ENCODE measurements at regions not wholly inside any gene's neighbourhood (a gene's known extent, or its start where the extent isn't known, plus 50 kb on each side); places are given as distances from the start of the nearest gene placed in this dataset.

DNA sequence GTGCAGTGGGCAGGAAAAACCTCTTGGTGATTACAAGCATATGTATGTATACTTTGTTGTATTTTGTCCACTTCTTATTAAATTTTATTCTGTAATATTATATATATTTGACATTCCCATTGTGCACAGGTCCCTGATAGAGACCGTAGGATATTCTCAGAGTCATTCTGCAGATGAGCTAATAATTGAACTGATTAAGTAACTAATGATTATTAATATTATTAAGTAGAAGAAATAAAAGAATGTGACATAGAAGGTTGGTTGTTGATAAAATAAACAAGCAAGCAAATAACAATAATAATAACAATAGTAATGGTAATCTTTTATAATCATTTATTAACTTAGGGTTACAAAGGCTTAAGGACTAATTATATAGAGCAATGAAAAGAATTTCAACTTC, 780.6 kb upstream of the ZWINT start:
- H3K36me3 ChIP-seq (replicated peaks in 1 of 2; ENCODE audit: control extremely low read depth in 1 of 2, control insufficient read depth in 1 of 2, extremely low read depth in 1 of 2, insufficient read depth in 2 of 2, low read length in 1 of 2), result no peaks in the 10 kb centered on the region
- Mint-ChIP-seq H3K9me3 (ENCODE audit: insufficient read depth) (peaks cover 2% of the 10 kb centered on the region), H3K27me3 (no peaks in the 10 kb centered on the region), H3K4me1 (no peaks in the 10 kb centered on the region), H3K27ac (no peak overlapping the region), H3K4me3 (no peak overlapping the region)
- H3K9ac ChIP-seq (ENCODE audit: low read length), result no peak overlapping the region
- ChIA-PET POLR2A (no interaction called here), CTCF (no interaction called here)
- intact Hi-C loops (cut with micrococcal nuclease), result no loop called here
- no peak overlapping the region for H3K4me3 ChIP-seq (ENCODE audit: control extremely low read depth in 1 of 5, extremely low read depth in 1 of 5, insufficient read depth in 1 of 5, low read depth in 2 of 5, low read length in 4 of 5)
- ATAC-seq (ENCODE audit: low read depth) (no peak), DNase-seq (no peak)
- H3K9me3 ChIP-seq (ENCODE audit: control extremely low read depth in 1 of 3, control insufficient read depth in 2 of 3, insufficient read depth in 1 of 3, low read length in 2 of 3), result no peaks in the 10 kb centered on the region
- no peak overlapping the region for H3K4me2 ChIP-seq (replicated peaks; ENCODE audit: low read depth, low read length, poor library complexity, severe bottlenecking)
- no peak overlapping the region for H3K27ac ChIP-seq (ENCODE audit: low read length in 2 of 2)
- TF ChIP-seq, protein P1, sequence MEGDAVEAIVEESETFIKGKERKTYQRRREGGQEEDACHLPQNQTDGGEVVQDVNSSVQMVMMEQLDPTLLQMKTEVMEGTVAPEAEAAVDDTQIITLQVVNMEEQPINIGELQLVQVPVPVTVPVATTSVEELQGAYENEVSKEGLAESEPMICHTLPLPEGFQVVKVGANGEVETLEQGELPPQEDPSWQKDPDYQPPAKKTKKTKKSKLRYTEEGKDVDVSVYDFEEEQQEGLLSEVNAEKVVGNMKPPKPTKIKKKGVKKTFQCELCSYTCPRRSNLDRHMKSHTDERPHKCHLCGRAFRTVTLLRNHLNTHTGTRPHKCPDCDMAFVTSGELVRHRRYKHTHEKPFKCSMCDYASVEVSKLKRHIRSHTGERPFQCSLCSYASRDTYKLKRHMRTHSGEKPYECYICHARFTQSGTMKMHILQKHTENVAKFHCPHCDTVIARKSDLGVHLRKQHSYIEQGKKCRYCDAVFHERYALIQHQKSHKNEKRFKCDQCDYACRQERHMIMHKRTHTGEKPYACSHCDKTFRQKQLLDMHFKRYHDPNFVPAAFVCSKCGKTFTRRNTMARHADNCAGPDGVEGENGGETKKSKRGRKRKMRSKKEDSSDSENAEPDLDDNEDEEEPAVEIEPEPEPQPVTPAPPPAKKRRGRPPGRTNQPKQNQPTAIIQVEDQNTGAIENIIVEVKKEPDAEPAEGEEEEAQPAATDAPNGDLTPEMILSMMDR (IDR thresholded peaks at IDR 0.05), result no peak
- no peak for TF ChIP-seq EZH2 (IDR thresholded peaks at IDR 0.05; ENCODE audit: borderline replicate concordance, insufficient read depth, low read depth, low read length, poor library complexity, severe bottlenecking)
- H3K79me2 ChIP-seq (ENCODE audit: control insufficient read depth, insufficient read depth, low read length), result no peaks in the 10 kb centered on the region
- no peaks in the 10 kb centered on the region for H3K27me3 ChIP-seq (replicated peaks in 1 of 4; ENCODE audit: control extremely low read depth in 1 of 4, control insufficient read depth in 3 of 4, insufficient read depth in 4 of 4, low read length in 3 of 4)
- no peak overlapping the region for H2AFZ ChIP-seq (ENCODE audit: insufficient read depth, low read depth, low read length, poor library complexity, severe bottlenecking)
- no peaks in the 10 kb centered on the region for H3K4me1 ChIP-seq (ENCODE audit: control insufficient read depth in 2 of 2, insufficient read depth in 2 of 2, low read length in 2 of 2)
- H4K20me1 ChIP-seq (ENCODE audit: control insufficient read depth, insufficient read depth, low read length, poor library complexity, severe bottlenecking), result no peaks in the 10 kb centered on the region
- no CpG with 5 or more reads among the region's 1 CpG for WGBS (ENCODE audit: insufficient coverage)

DNA sequence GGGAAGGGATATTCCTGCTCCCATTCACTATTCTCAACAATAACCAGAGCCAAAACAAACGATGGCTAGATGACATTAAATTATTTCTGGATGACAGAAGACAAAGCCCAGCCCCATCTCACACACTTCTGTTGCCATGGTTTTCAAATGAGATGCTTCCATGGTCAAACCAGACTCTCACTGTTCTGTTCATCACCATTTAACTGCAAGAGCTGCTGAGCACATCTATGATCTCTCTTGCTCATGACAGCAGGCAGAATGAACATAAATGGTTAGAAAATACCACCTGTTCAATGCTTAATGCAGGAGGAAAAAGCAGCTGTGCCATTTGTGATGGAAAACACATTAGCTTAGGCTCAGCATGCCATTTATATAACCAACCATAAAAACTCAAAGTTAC, 758.6 kb upstream of the ZWINT start:
- TF ChIP-seq EZH2 (IDR thresholded peaks at IDR 0.05; ENCODE audit: borderline replicate concordance, insufficient read depth, low read depth, low read length, poor library complexity, severe bottlenecking), result no peak
- TF ChIP-seq, protein P1 (IDR thresholded peaks at IDR 0.05), result no peak
- ATAC-seq (ENCODE audit: low read depth) (no peak), DNase-seq (no peak)
- no peaks in the 10 kb centered on the region for H3K4me1 Mint-ChIP-seq
- ChIA-PET POLR2A (no interaction called here), CTCF (no interaction called here)
- Histone ChIP-seq H4K20me1 (ENCODE audit: control insufficient read depth, insufficient read depth, low read length, poor library complexity, severe bottlenecking) (no peaks in the 10 kb centered on the region), H3K9me3 (ENCODE audit: control extremely low read depth in 1 of 3, control insufficient read depth in 2 of 3, insufficient read depth in 1 of 3, low read length in 2 of 3) (peaks cover 0 to 2% (median 0%) of the 10 kb centered on the region in 3 donors), H3K4me2 (replicated peaks; ENCODE audit: low read depth, low read length, poor library complexity, severe bottlenecking) (no peak overlapping the region), H2AFZ (ENCODE audit: insufficient read depth, low read depth, low read length, poor library complexity, severe bottlenecking) (no peak overlapping the region), H3K27me3 (replicated peaks in 1 of 4; ENCODE audit: control extremely low read depth in 1 of 4, control insufficient read depth in 3 of 4, insufficient read depth in 4 of 4, low read length in 3 of 4) (no peaks in the 10 kb centered on the region), H3K79me2 (ENCODE audit: control insufficient read depth, insufficient read depth, low read length) (no peaks in the 10 kb centered on the region), H3K36me3 (replicated peaks in 1 of 2; ENCODE audit: control extremely low read depth in 1 of 2, control insufficient read depth in 1 of 2, extremely low read depth in 1 of 2, insufficient read depth in 2 of 2, low read length in 1 of 2) (no peaks in the 10 kb centered on the region), H3K4me1 (ENCODE audit: control insufficient read depth in 2 of 2, insufficient read depth in 2 of 2, low read length in 2 of 2) (no peaks in the 10 kb centered on the region), H3K9ac (ENCODE audit: low read length) (no peak overlapping the region), H3K27ac (ENCODE audit: low read length in 2 of 2) (no peak overlapping the region), H3K4me3 (ENCODE audit: control extremely low read depth in 1 of 5, extremely low read depth in 1 of 5, insufficient read depth in 1 of 5, low read depth in 2 of 5, low read length in 4 of 5) (no peak overlapping the region)
- intact Hi-C loops (cut with micrococcal nuclease), result no loop called here
- H3K9me3 Mint-ChIP-seq (ENCODE audit: insufficient read depth), result peaks cover 3% of the 10 kb centered on the region
- no peak overlapping the region for H3K27ac Mint-ChIP-seq
- no peak overlapping the region for H3K4me3 Mint-ChIP-seq
- WGBS (ENCODE audit: insufficient coverage), result no CpG with 5 or more reads among the region's 1 CpG
- no peaks in the 10 kb centered on the region for H3K27me3 Mint-ChIP-seq
